Heart left ventricle (tissue), 13 donors: ENCODE measurements at regions not wholly inside any gene's neighbourhood (a gene's known extent, or its start where the extent isn't known, plus 50 kb on each side); places are given as distances from the start of the nearest gene placed in this dataset.

Source experiments
- POLR2A ChIP-seq, 2 donors: fragments of 450-650 bp; IDR thresholded peaks; one replicate each; pipeline ENCODE4 v1.6.1; 2017; ENCODE audit warnings: antibody characterized with exemption in 2 of 2, mild to moderate bottlenecking in 2 of 2, moderate library complexity in 2 of 2
- TF ChIP-seq, protein P1 (sequence below), 12 donors: fragments of 200-600 bp; sonication (generic) in 4 of 12; IDR thresholded peaks; one replicate each; pipeline versions ENCODE4 v1.5.0 to v1.8.0; 2018 to 2022; ENCODE audit warnings: antibody characterized with exemption in 12 of 12, mild to moderate bottlenecking in 5 of 12
- donor health status: ischemic (EF 13 %, LVEDD 7.1; RV severe dilation, severe dysfunction).
- donor health status: DM: no; HTN: yes; CAD: no.
- donor health status: DM: no; HTN: no; CAD: no.
- donor health status: ischemic (EF 25% LVEDD 6.9; RV normal size, moderate dysfunction).
- donor health status: ischemic (EF 25% LVEDD 5.7; RV mildly dilated, moderate dysfunction).
- donor health status: ischemic (EF 35%, LVEDD 5.7; RV mildly dilated, moderate dysfunction).
- donor health status: nonischemic (EF 11% LVEDD 7.7; RV severe dilation, severe dysfunction).
- donor health status: DM: yes; HTN: yes; CAD: no.
- donor health status: PGD.
- donor health status: ischemic (EF 29% LVEDD 5.4; RV normal size, mild dysfunction).
- donor health status: nonischemic (EF 23%, LVEDD 6.1; RV moderate dilation, normal function).

DNA sequence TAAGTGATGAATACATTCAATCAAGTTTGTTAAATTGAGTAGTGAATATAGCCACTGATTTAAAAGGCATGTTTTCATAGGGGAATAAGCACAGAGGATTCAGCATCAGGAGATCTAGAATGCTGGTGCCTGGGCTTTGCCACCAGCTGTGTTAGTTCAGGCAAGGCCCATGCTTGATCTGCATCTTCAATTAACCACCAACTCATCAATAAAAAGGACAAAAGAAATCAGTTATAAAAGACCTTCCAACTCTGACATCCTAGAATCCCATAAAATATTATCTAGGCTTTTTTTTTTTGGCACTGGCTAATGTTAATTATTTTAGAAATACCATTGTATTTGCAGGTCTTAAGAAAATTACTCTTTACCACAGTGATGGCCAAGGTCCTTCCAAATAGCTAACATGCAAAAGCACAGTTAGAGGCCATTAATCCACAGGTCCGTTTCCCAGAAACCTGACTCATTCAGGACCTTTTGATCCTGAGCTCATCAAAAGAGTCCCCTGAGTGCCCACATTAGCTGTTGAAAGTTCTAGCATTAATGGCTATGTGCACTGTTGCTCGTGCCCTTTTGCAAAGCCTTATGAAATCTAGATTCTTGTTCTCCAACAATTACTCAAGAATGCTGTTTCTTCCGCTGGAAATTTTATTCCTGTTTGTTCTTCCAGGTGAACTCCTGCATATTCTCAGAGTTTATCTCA, 170.0 kb downstream of the CYRIA start:
- TF ChIP-seq, protein P1, sequence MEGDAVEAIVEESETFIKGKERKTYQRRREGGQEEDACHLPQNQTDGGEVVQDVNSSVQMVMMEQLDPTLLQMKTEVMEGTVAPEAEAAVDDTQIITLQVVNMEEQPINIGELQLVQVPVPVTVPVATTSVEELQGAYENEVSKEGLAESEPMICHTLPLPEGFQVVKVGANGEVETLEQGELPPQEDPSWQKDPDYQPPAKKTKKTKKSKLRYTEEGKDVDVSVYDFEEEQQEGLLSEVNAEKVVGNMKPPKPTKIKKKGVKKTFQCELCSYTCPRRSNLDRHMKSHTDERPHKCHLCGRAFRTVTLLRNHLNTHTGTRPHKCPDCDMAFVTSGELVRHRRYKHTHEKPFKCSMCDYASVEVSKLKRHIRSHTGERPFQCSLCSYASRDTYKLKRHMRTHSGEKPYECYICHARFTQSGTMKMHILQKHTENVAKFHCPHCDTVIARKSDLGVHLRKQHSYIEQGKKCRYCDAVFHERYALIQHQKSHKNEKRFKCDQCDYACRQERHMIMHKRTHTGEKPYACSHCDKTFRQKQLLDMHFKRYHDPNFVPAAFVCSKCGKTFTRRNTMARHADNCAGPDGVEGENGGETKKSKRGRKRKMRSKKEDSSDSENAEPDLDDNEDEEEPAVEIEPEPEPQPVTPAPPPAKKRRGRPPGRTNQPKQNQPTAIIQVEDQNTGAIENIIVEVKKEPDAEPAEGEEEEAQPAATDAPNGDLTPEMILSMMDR (IDR thresholded peaks at IDR 0.05) = no peak
- no peak for TF ChIP-seq POLR2A (IDR thresholded peaks at IDR 0.05)
